LoVo (cell line): ENCODE measurements at regions not wholly inside any gene's neighbourhood (a gene's known extent, or its start where the extent isn't known, plus 50 kb on each side); places are given as distances from the start of the nearest gene placed in this dataset.

Source experiments
- DNase-seq: peaks from one replicate; pipeline ENCODE4 v3.0.0-alpha.2; 2016; ENCODE audit warnings: low spot score

GRCh38 chr5:5558102-5558501, 135.6 kb downstream of the ICE1 start:
- DNase-seq, result no peak

GRCh38 chr5:5551499-5551898, 129.0 kb downstream of the ICE1 start:
- DNase-seq, result no peak

GRCh38 chr5:5546408-5546807, 123.9 kb downstream of the ICE1 start:
- no peak for DNase-seq

- DNase-seq, result no peak
These were observed 121.7 kb downstream of the ICE1 start for GRCh38 chr5:5544094-5544663.

- DNase-seq, result no peak
These were observed 120.2 kb downstream of the ICE1 start for GRCh38 chr5:5542654-5543053.

- DNase-seq, result no peak
These were observed 117.6 kb downstream of the ICE1 start for GRCh38 chr5:5540065-5540464.
